HG03442 (cell line): ENCODE measurements at regions not wholly inside any gene's neighbourhood (a gene's known extent, or its start where the extent isn't known, plus 50 kb on each side); places are given as distances from the start of the nearest gene placed in this dataset.

Experiments
- ATAC-seq: cut with Tn5 transposase; IDR thresholded peaks from one replicate; pipeline ENCODE4 v1.9.1; 2021; ENCODE audit warnings: mild to moderate bottlenecking, moderate library complexity; ENCODE audit not compliant: unreplicated experiment

GRCh38 chr10:78184851-78185692 lies 151.4 kb downstream of the RPS24 start:
- no peak for ATAC-seq

- ATAC-seq, result no peak
Measured at GRCh38 chr10:78185693-78186055, 152.0 kb downstream of the RPS24 start.

- ATAC-seq, result no peak
Measured at GRCh38 chr10:78186572-78186971, 152.9 kb downstream of the RPS24 start.

GRCh38 chr10:78187371-78187770 lies 153.7 kb downstream of the RPS24 start:
- no peak for ATAC-seq

- no peak for ATAC-seq
Measured at GRCh38 chr10:78188446-78188845, 154.8 kb downstream of the RPS24 start.

GRCh38 chr10:78190051-78190825 lies 156.6 kb downstream of the RPS24 start:
- ATAC-seq, result no peak

GRCh38 chr10:78191301-78191700 lies 157.6 kb downstream of the RPS24 start:
- no peak for ATAC-seq

- ATAC-seq, result no peak
Measured at GRCh38 chr10:78193189-78193588, 159.5 kb downstream of the RPS24 start.

- no peak for ATAC-seq
Measured at GRCh38 chr10:78194050-78194449, 160.4 kb downstream of the RPS24 start.

- ATAC-seq, result no peak
Measured at GRCh38 chr10:78194539-78195402, 161.1 kb downstream of the RPS24 start.

- ATAC-seq, result no peak
Measured at GRCh38 chr10:78196396-78196795, 162.7 kb downstream of the RPS24 start.

GRCh38 chr10:78196964-78197363 lies 163.3 kb downstream of the RPS24 start:
- ATAC-seq, result no peak

GRCh38 chr10:78197628-78198272 lies 164.1 kb downstream of the RPS24 start:
- no peak for ATAC-seq

- no peak for ATAC-seq
Measured at GRCh38 chr10:78199005-78199725, 165.5 kb downstream of the RPS24 start.

- ATAC-seq, result no peak
Measured at GRCh38 chr10:78199759-78200158, 166.1 kb downstream of the RPS24 start.

GRCh38 chr10:78200686-78201085 lies 167.0 kb downstream of the RPS24 start:
- no peak for ATAC-seq

GRCh38 chr10:78202386-78202785 lies 168.7 kb downstream of the RPS24 start:
- ATAC-seq, result no peak

GRCh38 chr10:78203915-78204818 lies 170.5 kb downstream of the RPS24 start:
- no peak for ATAC-seq

- no peak for ATAC-seq
Measured at GRCh38 chr10:78205457-78206016, 171.9 kb downstream of the RPS24 start.
